A549 (cell line): ENCODE measurements at regions not wholly inside any gene's neighbourhood (a gene's known extent, or its start where the extent isn't known, plus 50 kb on each side); places are given as distances from the start of the nearest gene placed in this dataset.

ENCODE experiments used
- CTCF ChIP-seq: fragments of >200 bp; sonication (Bioruptor Twin); formaldehyde crosslinking; IDR thresholded peaks from 3 replicates; pipeline ENCODE4 v1.5.1; 2016
- POLR2A ChIP-seq: IDR thresholded peaks from 2 replicates; pipeline ENCODE4 v1.6.1; 2012; ENCODE audit warnings: mild to moderate bottlenecking, low read length
- RAD21 ChIP-seq, 2 experiments: fragments of >200 bp in 1 of 2; sonication (Bioruptor Twin) in 1 of 2; formaldehyde crosslinking in 1 of 2; IDR thresholded peaks in 1 of 2; conservative IDR thresholded peaks in 1 of 2; 2 replicates in 1 of 2; 3 replicates in 1 of 2; pipeline ENCODE4 v1.6.1; 2012 to 2018; ENCODE audit warnings: inconsistent platforms in 1 of 2
- SMC3 ChIP-seq: fragments of >200 bp; sonication (Bioruptor Twin); formaldehyde crosslinking; IDR thresholded peaks from 3 replicates; pipeline ENCODE4 v1.6.1; 2018; ENCODE audit warnings: inconsistent platforms

GRCh38 chr4:173930329-173930967 is 353.0 kb downstream of the FBXO8 start:
- TF ChIP-seq CTCF = no peak
- TF ChIP-seq RAD21 (conservative IDR thresholded peaks at IDR 0.05 in 1 of 2, IDR thresholded peaks at IDR 0.05 in 1 of 2) = no peak
- no peak for TF ChIP-seq SMC3
- no peak for TF ChIP-seq POLR2A
